ENCODE measurements at regions not wholly inside any gene's neighbourhood (a gene's known extent, or its start where the extent isn't known, plus 50 kb on each side); places are given as distances from the start of the nearest gene placed in this dataset.

- DNase-seq (ENCODE audit: low read depth in 2 of 2), result no peak
Observed at GRCh38 chr6:39995633-39996032, 61.4 kb upstream of the MOCS1 start.

GRCh38 chr6:39992861-39993622 is 58.8 kb upstream of the MOCS1 start:
- no peak for DNase-seq (ENCODE audit: low read depth in 2 of 2)

Data from activated CD4-positive, alpha-beta T cell treated with anti-CD3 and anti-CD28 coated beads for 24 hours (primary cell).